HEK293T (cell line): ENCODE measurements at regions not wholly inside any gene's neighbourhood (a gene's known extent, or its start where the extent isn't known, plus 50 kb on each side); places are given as distances from the start of the nearest gene placed in this dataset.
"Not testable (repeated sequence)": the region's sequence is repeated elsewhere in the genome, so short reads cannot be mapped to it uniquely, and the experiment has no call there.

Experiments used
- CTCF ChIA-PET: fragments of 350-600 bp; formaldehyde crosslinking; extraction: SDS; loops from one replicate; lab custom pipeline; 2021; ENCODE audit warnings: antibody characterized with exemption, inconsistent platforms; lab: Yijun Ruan, JAX
- POLR2A ChIA-PET: fragments of 350-600 bp; formaldehyde crosslinking; extraction: SDS; loops from one replicate; lab custom pipeline; 2020; ENCODE audit warnings: antibody characterized with exemption, inconsistent platforms; lab: Yijun Ruan, JAX
- DNase-seq: peaks from one replicate; pipeline ENCODE4 v3.0.0; 2012; ENCODE audit warnings: mixed read lengths; ENCODE audit errors: extremely low spot score
- ARNT ChIP-seq: fragments of 450-650 bp; IDR thresholded peaks from 2 replicates; pipeline ENCODE4 v1.6.1; 2017; ENCODE audit warnings: mild to moderate bottlenecking
- BHLHE40 ChIP-seq: fragments of 450-650 bp; IDR thresholded peaks from 2 replicates; pipeline ENCODE4 v1.6.1; 2016; ENCODE audit warnings: mild to moderate bottlenecking, moderate library complexity, borderline replicate concordance
- CTBP1 ChIP-seq: fragments of 450-650 bp; IDR thresholded peaks from 2 replicates; pipeline ENCODE4 v1.6.1; 2016; ENCODE audit warnings: borderline replicate concordance
- ELF4 ChIP-seq: fragments of 450-650 bp; IDR thresholded peaks from 2 replicates; pipeline ENCODE4 v1.6.1; 2017; ENCODE audit warnings: antibody characterized with exemption
- FOXA1 ChIP-seq: fragments of 450-650 bp; IDR thresholded peaks from 2 replicates; pipeline ENCODE4 v1.6.1; 2016; ENCODE audit warnings: mild to moderate bottlenecking
- FOXK2 ChIP-seq: fragments of 450-650 bp; IDR thresholded peaks from 2 replicates; pipeline ENCODE4 v1.6.1; 2016; ENCODE audit warnings: mild to moderate bottlenecking
- FOXM1 ChIP-seq: fragments of 450-650 bp; IDR thresholded peaks from 2 replicates; pipeline ENCODE4 v1.6.1; 2017; ENCODE audit warnings: mild to moderate bottlenecking, borderline replicate concordance
- HDGF ChIP-seq: fragments of 450-650 bp; IDR thresholded peaks from 2 replicates; pipeline ENCODE4 v1.6.1; 2017; ENCODE audit warnings: antibody characterized with exemption, borderline replicate concordance
- L3MBTL2 ChIP-seq: fragments of 450-650 bp; conservative IDR thresholded peaks from 2 replicates; pipeline ENCODE4 v1.6.1; 2016; ENCODE audit warnings: mild to moderate bottlenecking
- LEF1 ChIP-seq: fragments of 450-650 bp; IDR thresholded peaks from 2 replicates; pipeline ENCODE4 v1.6.1; 2017; ENCODE audit warnings: mild to moderate bottlenecking, borderline replicate concordance
- NFRKB ChIP-seq: fragments of 450-650 bp; IDR thresholded peaks from 2 replicates; pipeline ENCODE4 v1.6.1; 2016; ENCODE audit warnings: mild to moderate bottlenecking, moderate library complexity
- PKNOX1 ChIP-seq: fragments of 450-650 bp; IDR thresholded peaks from 2 replicates; pipeline ENCODE4 v1.6.1; 2016
- SP1 ChIP-seq: fragments of 450-650 bp; IDR thresholded peaks from 2 replicates; pipeline ENCODE4 v1.6.1; 2017
- SUZ12 ChIP-seq: fragments of 450-650 bp; IDR thresholded peaks from 2 replicates; pipeline ENCODE4 v1.6.1; 2016; ENCODE audit warnings: mild to moderate bottlenecking
- TARDBP ChIP-seq: fragments of 450-650 bp; IDR thresholded peaks from 2 replicates; pipeline ENCODE4 v1.6.1; 2016
- ZNF384 ChIP-seq: fragments of 450-650 bp; IDR thresholded peaks from 2 replicates; pipeline ENCODE4 v1.6.1; 2016

- TF ChIP-seq SUZ12 (no peak), FOXA1 (no peak), ELF4 (no peak), LEF1 (no peak), ARNT (no peak), BHLHE40 (no peak), FOXM1 (no peak), TARDBP (no peak), ZNF384 (no peak)
- POLR2A ChIA-PET = no interaction called here
- DNase-seq = no peak
- CTCF ChIA-PET = no interaction called here
Observed at GRCh38 chr18:73004260-73004659, 136.5 kb upstream of the NETO1 start.

GRCh38 chr18:72999971-73000607 lies 132.3 kb upstream of the NETO1 start:
- POLR2A ChIA-PET = no interaction called here
- CTCF ChIA-PET = no interaction called here
- TF ChIP-seq PKNOX1 = no peak
- TF ChIP-seq ELF4 = no peak
- TF ChIP-seq SP1 = no peak
- no peak for TF ChIP-seq CTBP1
- no peak for TF ChIP-seq BHLHE40
- no peak for TF ChIP-seq TARDBP
- TF ChIP-seq ARNT = no peak
- no peak for TF ChIP-seq ZNF384
- no peak for DNase-seq

DNA sequence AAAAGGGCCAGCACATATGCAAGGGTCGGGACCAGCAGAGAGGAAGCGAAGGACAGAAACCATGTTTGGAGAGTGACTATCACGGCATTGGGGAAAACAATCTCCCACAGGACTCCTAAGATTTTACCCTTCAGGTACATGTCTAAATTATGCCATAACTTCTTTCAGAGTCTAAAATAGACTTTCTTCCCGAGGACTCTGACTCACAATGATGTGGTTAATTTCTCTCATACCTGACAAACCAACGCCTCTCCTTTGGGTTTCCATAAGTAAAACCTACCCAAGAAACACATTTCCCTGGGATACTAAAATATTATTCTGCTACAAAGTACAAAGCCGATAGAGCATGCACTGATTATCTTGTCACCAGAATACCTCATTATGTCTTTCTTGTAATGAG lies 127.8 kb upstream of the NETO1 start:
- no peak for DNase-seq
- CTCF ChIA-PET = no interaction called here
- TF ChIP-seq ZNF384 (no peak), NFRKB (no peak), FOXA1 (no peak), CTBP1 (no peak), FOXM1 (no peak), HDGF (no peak), SUZ12 (no peak)
- POLR2A ChIA-PET = no interaction called here

DNA sequence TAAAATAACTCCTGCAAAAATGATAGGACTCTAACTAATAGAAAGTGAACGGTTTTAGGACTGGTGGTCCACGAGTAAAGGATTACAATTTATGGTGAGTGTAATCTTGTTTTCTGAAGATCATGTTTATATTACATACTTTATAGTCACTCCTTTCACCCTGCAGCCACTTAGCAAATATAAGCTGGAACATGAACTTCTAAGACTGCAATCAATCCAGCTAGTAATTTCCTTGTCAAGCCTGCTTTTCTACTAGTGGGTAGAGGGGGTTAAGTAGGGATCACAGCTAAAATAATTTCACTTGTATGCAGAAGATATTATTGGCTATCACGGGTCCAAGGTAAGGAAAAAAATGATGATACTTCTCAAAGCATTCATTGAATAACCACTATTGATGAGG lies 125.5 kb upstream of the NETO1 start:
- POLR2A ChIA-PET = no interaction called here

DNA sequence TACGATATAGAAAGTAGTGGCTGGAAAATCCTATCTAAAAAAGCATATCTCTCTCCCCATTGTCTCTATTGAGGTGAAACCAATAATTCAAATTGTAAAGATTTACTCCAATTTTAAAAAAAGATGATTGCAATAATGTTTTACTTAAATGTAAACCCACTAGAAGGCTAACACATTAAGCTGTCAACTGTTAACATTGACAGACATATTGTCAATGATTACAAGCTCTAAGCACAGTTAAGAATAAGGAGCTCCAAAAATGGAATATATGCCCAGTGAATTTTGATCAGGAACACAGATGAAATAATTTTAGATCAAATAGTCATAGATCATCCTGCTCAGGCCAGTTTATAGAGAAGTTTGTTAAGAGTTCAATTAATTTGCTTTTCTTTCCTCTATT lies 123.6 kb upstream of the NETO1 start:
- no peak for TF ChIP-seq ELF4
- no peak for TF ChIP-seq ARNT
- TF ChIP-seq TARDBP = no peak
- TF ChIP-seq ZNF384 = no peak
- TF ChIP-seq FOXK2 = no peak
- TF ChIP-seq LEF1 = no peak
- no peak for TF ChIP-seq HDGF
- TF ChIP-seq FOXA1 = no peak
- TF ChIP-seq SP1 = no peak
- TF ChIP-seq BHLHE40 = no peak
- no peak for TF ChIP-seq CTBP1
- no peak for TF ChIP-seq L3MBTL2
- no peak for DNase-seq
- POLR2A ChIA-PET = no interaction called here
- CTCF ChIA-PET = no interaction called here

More for the DNA sequence above, 125.5 kb upstream of the NETO1 start:
- CTCF ChIA-PET = no interaction called here
- TF ChIP-seq FOXM1 = no peak
- no peak for TF ChIP-seq TARDBP
- no peak for TF ChIP-seq L3MBTL2
- no peak for DNase-seq

DNA sequence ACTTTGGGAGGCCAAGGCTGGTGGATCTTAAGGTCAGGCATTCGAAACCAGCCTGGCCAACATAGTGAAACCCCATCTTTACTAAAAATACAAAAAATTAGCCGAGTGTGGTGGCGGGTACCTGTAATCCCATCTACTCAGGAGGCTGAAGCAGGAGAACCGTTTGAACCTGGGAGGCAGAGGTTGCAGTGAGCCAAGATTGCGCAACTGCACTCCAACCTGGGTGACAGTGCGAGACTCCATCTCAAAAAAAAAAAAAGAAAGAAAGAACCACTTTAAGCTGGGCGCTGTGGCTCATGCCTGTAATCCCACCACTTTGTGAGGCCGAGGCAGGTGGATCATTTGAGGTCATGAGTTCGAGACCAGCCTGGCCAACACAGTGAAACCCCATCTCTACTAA lies 119.8 kb upstream of the NETO1 start:
- CTCF ChIA-PET, POLR2A ChIA-PET, DNase-seq: not testable (repeated sequence)

- no peak for TF ChIP-seq BHLHE40
- no peak for TF ChIP-seq HDGF
- TF ChIP-seq PKNOX1 = no peak
- no peak for TF ChIP-seq SP1
- TF ChIP-seq FOXA1 = no peak
- TF ChIP-seq FOXM1 = no peak
- TF ChIP-seq CTBP1 = no peak
- TF ChIP-seq L3MBTL2 = no peak
- no peak for TF ChIP-seq TARDBP
- no peak for TF ChIP-seq ARNT
- TF ChIP-seq ZNF384 = no peak
- no peak for TF ChIP-seq FOXK2
- TF ChIP-seq SUZ12 = no peak
- DNase-seq = no peak
Observed at GRCh38 chr18:72986103-72986502, 118.3 kb upstream of the NETO1 start.

DNA sequence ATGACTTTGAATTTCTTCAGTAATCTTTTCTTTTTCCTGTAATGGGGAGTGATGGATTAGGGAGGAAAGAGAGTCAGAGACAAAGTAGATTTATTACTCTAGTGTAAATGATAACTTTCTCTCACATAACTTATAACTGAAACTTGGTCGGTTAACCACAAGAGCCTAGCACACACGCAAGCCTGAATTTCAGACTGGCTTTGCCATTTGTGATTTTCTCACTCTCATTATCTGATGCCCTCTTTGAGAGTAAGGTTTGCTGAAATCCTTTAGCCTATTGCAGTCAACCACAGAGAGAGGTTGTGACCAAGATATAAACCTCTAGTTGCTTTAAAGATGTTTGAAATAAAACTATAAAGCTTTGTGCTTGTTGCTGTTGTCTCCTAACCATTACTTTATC lies 117.9 kb upstream of the NETO1 start:
- DNase-seq = no peak
- ChIA-PET CTCF (no interaction called here), POLR2A (no interaction called here)
- TF ChIP-seq ELF4 = no peak
- no peak for TF ChIP-seq ZNF384
- no peak for TF ChIP-seq TARDBP
- no peak for TF ChIP-seq L3MBTL2
- TF ChIP-seq BHLHE40 = no peak
- no peak for TF ChIP-seq SP1
- TF ChIP-seq SUZ12 = no peak
- TF ChIP-seq CTBP1 = no peak
- no peak for TF ChIP-seq ARNT
- TF ChIP-seq PKNOX1 = no peak
- no peak for TF ChIP-seq FOXA1
- no peak for TF ChIP-seq FOXM1

More at GRCh38 chr18:72986103-72986502, 118.3 kb upstream of the NETO1 start:
- POLR2A ChIA-PET = no interaction called here
- CTCF ChIA-PET = no interaction called here
